ENCODE measurements at regions not wholly inside any gene's neighbourhood (a gene's known extent, or its start where the extent isn't known, plus 50 kb on each side); places are given as distances from the start of the nearest gene placed in this dataset.

GRCh38 chr1:60348884-60349283, 275.3 kb upstream of the C1orf87 start:
- Mint-ChIP-seq H3K9me3 (no peaks in the 10 kb centered on the region), H3K36me3 (ENCODE audit: low read depth) (no peaks in the 10 kb centered on the region), H3K27me3 (ENCODE audit: low read depth) (no peaks in the 10 kb centered on the region), H3K4me3 (no peak overlapping the region), H3K27ac (ENCODE audit: unreplicated experiment) (no peak overlapping the region), H3K4me1 (peaks cover 5% of the 10 kb centered on the region)
- TF ChIP-seq CTCF (conservative IDR thresholded peaks at IDR 0.05): no peak
- no peak for DNase-seq (ENCODE audit: low read depth, low spot score)

- H3K27ac Mint-ChIP-seq (ENCODE audit: unreplicated experiment): no peak overlapping the region
- no peak for TF ChIP-seq CTCF (conservative IDR thresholded peaks at IDR 0.05)
- DNase-seq (ENCODE audit: low read depth, low spot score): no peak
- no peaks in the 10 kb centered on the region for H3K9me3 Mint-ChIP-seq
- peaks cover 5% of the 10 kb centered on the region for H3K4me1 Mint-ChIP-seq
- no peaks in the 10 kb centered on the region for H3K36me3 Mint-ChIP-seq (ENCODE audit: low read depth)
- no peaks in the 10 kb centered on the region for H3K27me3 Mint-ChIP-seq (ENCODE audit: low read depth)
- H3K4me3 Mint-ChIP-seq: no peak overlapping the region
Measured at GRCh38 chr1:60345621-60346020, 272.1 kb upstream of the C1orf87 start.

- Mint-ChIP-seq H3K36me3 (ENCODE audit: low read depth) (no peaks in the 10 kb centered on the region), H3K4me1 (peaks cover 5% of the 10 kb centered on the region), H3K4me3 (no peak overlapping the region), H3K27me3 (ENCODE audit: low read depth) (no peaks in the 10 kb centered on the region), H3K27ac (ENCODE audit: unreplicated experiment) (no peak overlapping the region), H3K9me3 (no peaks in the 10 kb centered on the region)
- no peak for TF ChIP-seq CTCF (conservative IDR thresholded peaks at IDR 0.05)
- DNase-seq (ENCODE audit: low read depth, low spot score): no peak
Measured at GRCh38 chr1:60345049-60345448, 271.5 kb upstream of the C1orf87 start.

- DNase-seq (ENCODE audit: low read depth, low spot score): no peak
- no peak for TF ChIP-seq CTCF (conservative IDR thresholded peaks at IDR 0.05)
- H3K4me1 Mint-ChIP-seq: peaks cover 5% of the 10 kb centered on the region
- no peaks in the 10 kb centered on the region for H3K27me3 Mint-ChIP-seq (ENCODE audit: low read depth)
- H3K4me3 Mint-ChIP-seq: no peak overlapping the region
- no peaks in the 10 kb centered on the region for H3K36me3 Mint-ChIP-seq (ENCODE audit: low read depth)
- H3K9me3 Mint-ChIP-seq: no peaks in the 10 kb centered on the region
- H3K27ac Mint-ChIP-seq (ENCODE audit: unreplicated experiment): no peak overlapping the region
Measured at GRCh38 chr1:60343736-60344135, 270.2 kb upstream of the C1orf87 start.

- H3K9me3 Mint-ChIP-seq: no peaks in the 10 kb centered on the region
- H3K36me3 Mint-ChIP-seq (ENCODE audit: low read depth): no peaks in the 10 kb centered on the region
- H3K27ac Mint-ChIP-seq (ENCODE audit: unreplicated experiment): no peak overlapping the region
- DNase-seq (ENCODE audit: low read depth, low spot score): no peak
- TF ChIP-seq CTCF (conservative IDR thresholded peaks at IDR 0.05): no peak
- H3K4me1 Mint-ChIP-seq: peaks cover 5% of the 10 kb centered on the region
- no peaks in the 10 kb centered on the region for H3K27me3 Mint-ChIP-seq (ENCODE audit: low read depth)
- H3K4me3 Mint-ChIP-seq: no peak overlapping the region
Measured at GRCh38 chr1:60342569-60342968, 269.0 kb upstream of the C1orf87 start.

- Mint-ChIP-seq H3K9me3 (no peaks in the 10 kb centered on the region), H3K4me3 (no peak overlapping the region), H3K27me3 (ENCODE audit: low read depth) (no peaks in the 10 kb centered on the region), H3K4me1 (peaks cover 5% of the 10 kb centered on the region), H3K36me3 (ENCODE audit: low read depth) (no peaks in the 10 kb centered on the region), H3K27ac (ENCODE audit: unreplicated experiment) (no peak overlapping the region)
- DNase-seq (ENCODE audit: low read depth, low spot score): no peak
- TF ChIP-seq CTCF (conservative IDR thresholded peaks at IDR 0.05): no peak
Measured at GRCh38 chr1:60341274-60341673, 267.7 kb upstream of the C1orf87 start.
